CD14-positive monocyte (primary cell): ENCODE measurements at regions not wholly inside any gene's neighbourhood (a gene's known extent, or its start where the extent isn't known, plus 50 kb on each side); places are given as distances from the start of the nearest gene placed in this dataset.

Experiments
- DNase-seq, 3 donors: peaks; one replicate each; pipeline ENCODE4 v3.0.0-alpha.2; 2011 to 2022
- H2AFZ ChIP-seq: 2 replicates; pipeline ENCODE4 v1.6.0; 2012; ENCODE audit warnings: mild to moderate bottlenecking, low read depth, low read length, inconsistent platforms; ENCODE audit not compliant: insufficient read depth, poor library complexity, severe bottlenecking
- H3K27ac ChIP-seq, 2 donors: 1 replicate in 1 of 2; 2 replicates in 1 of 2; pipeline ENCODE4 v1.5.1; 2012 to 2013; ENCODE audit warnings: low read length in 2 of 2, control low read depth in 1 of 2, inconsistent platforms in 1 of 2, low read depth in 1 of 2, mild to moderate bottlenecking in 1 of 2
- H3K27me3 ChIP-seq, 2 donors: one replicate each; pipeline versions ENCODE4 v1.6.0 to v1.6.1; 2011 to 2013; ENCODE audit warnings: low read length in 2 of 2; ENCODE audit not compliant: control insufficient read depth in 2 of 2, insufficient read depth in 2 of 2
- H3K36me3 ChIP-seq, 2 donors: replicated peaks in 1 of 2; 1 replicate in 1 of 2; 2 replicates in 1 of 2; pipeline versions ENCODE4 v1.5.1 to v1.6.1; 2012 to 2013; ENCODE audit warnings: low read length in 2 of 2, control low read depth in 1 of 2, inconsistent platforms in 1 of 2, mild to moderate bottlenecking in 1 of 2; ENCODE audit not compliant: insufficient read depth in 2 of 2, control insufficient read depth in 1 of 2
- H3K4me1 ChIP-seq, 2 donors: 1 replicate in 1 of 2; 2 replicates in 1 of 2; pipeline versions ENCODE4 v1.5.1 to v1.6.1; 2012 to 2013; ENCODE audit warnings: low read length in 2 of 2, control low read depth in 1 of 2, inconsistent platforms in 1 of 2, mild to moderate bottlenecking in 1 of 2, moderate library complexity in 1 of 2; ENCODE audit not compliant: insufficient read depth in 2 of 2, control insufficient read depth in 1 of 2
- H3K4me2 ChIP-seq: replicated peaks from 2 replicates; pipeline ENCODE3; 2012; ENCODE audit warnings: low read length, moderate library complexity, mild to moderate bottlenecking; ENCODE audit not compliant: poor library complexity, severe bottlenecking; ENCODE audit errors: extremely low read depth
- H3K4me3 ChIP-seq, 3 experiments: fragments of 200-600 bp in 1 of 3; sonication (generic) in 1 of 3; replicated peaks in 1 of 3; 1 replicate in 2 of 3; 2 replicates in 1 of 3; pipeline ENCODE4 v1.5.1; 2011 to 2013; ENCODE audit warnings: low read length in 3 of 3, mild to moderate bottlenecking in 3 of 3, control low read depth in 2 of 3, low read depth in 2 of 3, inconsistent platforms in 1 of 3, moderate library complexity in 1 of 3
- H3K79me2 ChIP-seq: 2 replicates; pipeline ENCODE4 v1.6.0; 2012; ENCODE audit warnings: mild to moderate bottlenecking, control low read depth, inconsistent platforms, low read length, moderate library complexity; ENCODE audit not compliant: insufficient read depth
- H3K9ac ChIP-seq: 2 replicates; pipeline ENCODE4 v1.6.0; 2017; ENCODE audit warnings: low read length, mild to moderate bottlenecking; ENCODE audit not compliant: insufficient read depth, poor library complexity, severe bottlenecking
- H3K9me3 ChIP-seq, 2 donors: replicated peaks in 1 of 2; 1 replicate in 1 of 2; 2 replicates in 1 of 2; pipeline versions ENCODE4 v1.5.1 to v1.6.1; 2012 to 2013; ENCODE audit warnings: low read length in 2 of 2, control low read depth in 1 of 2; ENCODE audit not compliant: control insufficient read depth in 1 of 2, insufficient read depth in 1 of 2
- H4K20me1 ChIP-seq: 2 replicates; pipeline ENCODE4 v1.6.0; 2012; ENCODE audit warnings: mild to moderate bottlenecking, low read length, control low read depth, moderate library complexity; ENCODE audit not compliant: insufficient read depth
- H3K27ac Mint-ChIP-seq, 7 donors: one replicate each; pipeline ENCODE4 v1.8.0; 2020; ENCODE audit warnings: mild to moderate bottlenecking in 7 of 7, mixed read lengths in 7 of 7, moderate library complexity in 6 of 7, inconsistent platforms in 2 of 7
- H3K27me3 Mint-ChIP-seq, 3 donors: one replicate each; pipeline ENCODE4 v1.8.0; 2021 to 2022; ENCODE audit warnings: low read depth in 3 of 3, mild to moderate bottlenecking in 3 of 3, mixed read lengths in 3 of 3, moderate library complexity in 3 of 3, inconsistent platforms in 1 of 3
- H3K36me3 Mint-ChIP-seq, 2 donors: one replicate each; pipeline ENCODE4 v1.8.0; 2020; ENCODE audit warnings: mixed read lengths in 2 of 2, inconsistent platforms in 1 of 2, mild to moderate bottlenecking in 1 of 2
- H3K4me1 Mint-ChIP-seq: one replicate; pipeline ENCODE4 v1.8.0; 2020; ENCODE audit warnings: mild to moderate bottlenecking, mixed read lengths
- H3K4me3 Mint-ChIP-seq, 2 donors: one replicate each; pipeline ENCODE4 v1.8.0; 2020; ENCODE audit warnings: mild to moderate bottlenecking in 2 of 2, mixed read lengths in 2 of 2, moderate library complexity in 1 of 2
- H3K9me3 Mint-ChIP-seq, 7 donors: one replicate each; pipeline ENCODE4 v1.8.0; 2020 to 2022; ENCODE audit warnings: mixed read lengths in 7 of 7, mild to moderate bottlenecking in 6 of 7, moderate library complexity in 6 of 7, inconsistent platforms in 2 of 7
- WGBS: methylation state at CpG from one replicate; pipeline ENCODE4 v1.1.5; 2013; ENCODE audit warnings: missing lambda C conversion rate; ENCODE audit not compliant: insufficient coverage; 5-methylcytosine and 5-hydroxymethylcytosine counted together
- intact Hi-C, 2 donors: fragments of 100-400 bp; cut with micrococcal nuclease; formaldehyde crosslinking; loops; one replicate each; pipeline versions ENCODE4 v1.15.0 to v1.15.1; 2023
- TF ChIP-seq, protein P1 (sequence below): fragments of 200-600 bp; IDR thresholded peaks from one replicate; pipeline ENCODE4 v1.8.0; 2022; ENCODE audit warnings: antibody characterized with exemption, mild to moderate bottlenecking

GRCh38 chr18:44258576-44258975, 422.1 kb upstream of the SETBP1 start:
- no peaks in the 10 kb centered on the region for H3K36me3 Mint-ChIP-seq
- Histone ChIP-seq H3K4me2 (no peak overlapping the region), H3K79me2 (no peaks in the 10 kb centered on the region), H3K4me3 (no peak overlapping the region), H3K9ac (no peak overlapping the region), H3K4me1 (no peaks in the 10 kb centered on the region), H3K27me3 (no peaks in the 10 kb centered on the region), H3K27ac (no peak overlapping the region), H3K36me3 (no peaks in the 10 kb centered on the region), H3K9me3 (peaks cover 9 to 25% of the 10 kb centered on the region in 2 donors), H2AFZ (no peak overlapping the region), H4K20me1 (no peaks in the 10 kb centered on the region)
- no peak overlapping the region for H3K4me3 Mint-ChIP-seq
- H3K27ac Mint-ChIP-seq: no peak overlapping the region
- TF ChIP-seq, protein P1, sequence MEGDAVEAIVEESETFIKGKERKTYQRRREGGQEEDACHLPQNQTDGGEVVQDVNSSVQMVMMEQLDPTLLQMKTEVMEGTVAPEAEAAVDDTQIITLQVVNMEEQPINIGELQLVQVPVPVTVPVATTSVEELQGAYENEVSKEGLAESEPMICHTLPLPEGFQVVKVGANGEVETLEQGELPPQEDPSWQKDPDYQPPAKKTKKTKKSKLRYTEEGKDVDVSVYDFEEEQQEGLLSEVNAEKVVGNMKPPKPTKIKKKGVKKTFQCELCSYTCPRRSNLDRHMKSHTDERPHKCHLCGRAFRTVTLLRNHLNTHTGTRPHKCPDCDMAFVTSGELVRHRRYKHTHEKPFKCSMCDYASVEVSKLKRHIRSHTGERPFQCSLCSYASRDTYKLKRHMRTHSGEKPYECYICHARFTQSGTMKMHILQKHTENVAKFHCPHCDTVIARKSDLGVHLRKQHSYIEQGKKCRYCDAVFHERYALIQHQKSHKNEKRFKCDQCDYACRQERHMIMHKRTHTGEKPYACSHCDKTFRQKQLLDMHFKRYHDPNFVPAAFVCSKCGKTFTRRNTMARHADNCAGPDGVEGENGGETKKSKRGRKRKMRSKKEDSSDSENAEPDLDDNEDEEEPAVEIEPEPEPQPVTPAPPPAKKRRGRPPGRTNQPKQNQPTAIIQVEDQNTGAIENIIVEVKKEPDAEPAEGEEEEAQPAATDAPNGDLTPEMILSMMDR: no peak
- intact Hi-C loops: no loop called here
- peaks cover 0 to 2% (median 0%) of the 10 kb centered on the region in 3 donors for H3K27me3 Mint-ChIP-seq
- H3K9me3 Mint-ChIP-seq: peaks cover 6 to 15% (median 11%) of the 10 kb centered on the region in 7 donors
- no peaks in the 10 kb centered on the region for H3K4me1 Mint-ChIP-seq
- no peak for DNase-seq

DNA sequence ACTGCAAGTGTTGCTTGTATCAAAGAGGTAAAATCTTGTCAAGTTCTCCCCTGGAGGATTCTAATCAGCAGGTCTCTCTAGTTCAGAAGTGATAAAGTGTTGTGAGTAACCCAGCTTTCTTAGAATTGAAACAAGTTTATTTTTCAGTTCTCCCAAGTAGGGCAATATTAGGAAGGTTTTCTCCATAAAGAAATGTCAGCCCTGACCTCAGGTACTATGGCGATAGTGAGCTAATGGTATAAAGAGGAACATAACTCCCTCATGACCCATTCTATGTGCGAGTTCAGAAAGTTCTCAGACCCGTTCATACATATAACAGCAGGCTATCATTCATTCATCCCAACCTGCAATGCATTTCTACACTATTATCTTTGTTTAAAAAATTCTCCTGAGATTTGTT, 421.1 kb upstream of the SETBP1 start:
- Mint-ChIP-seq H3K9me3 (peaks cover 9 to 17% (median 10%) of the 10 kb centered on the region in 7 donors), H3K27ac (no peak overlapping the region), H3K36me3 (no peaks in the 10 kb centered on the region), H3K4me1 (no peaks in the 10 kb centered on the region), H3K4me3 (no peak overlapping the region), H3K27me3 (peaks cover 0 to 2% (median 0%) of the 10 kb centered on the region in 3 donors)
- intact Hi-C loops: no loop called here
- Histone ChIP-seq H3K4me3 (no peak overlapping the region), H3K9me3 (peaks cover 9 to 25% of the 10 kb centered on the region in 2 donors), H3K9ac (no peak overlapping the region), H2AFZ (no peak overlapping the region), H3K79me2 (no peaks in the 10 kb centered on the region), H3K4me2 (no peak overlapping the region), H4K20me1 (no peaks in the 10 kb centered on the region), H3K36me3 (no peaks in the 10 kb centered on the region), H3K4me1 (no peaks in the 10 kb centered on the region), H3K27ac (no peak overlapping the region), H3K27me3 (no peaks in the 10 kb centered on the region)
- no CpG with 5 or more reads among the region's 3 CpGs for WGBS
- TF ChIP-seq, protein P1: no peak
- no peak for DNase-seq
